HT-29 (cell line): ENCODE measurements at regions not wholly inside any gene's neighbourhood (a gene's known extent, or its start where the extent isn't known, plus 50 kb on each side); places are given as distances from the start of the nearest gene placed in this dataset.

Source experiments
- DNase-seq: peaks from one replicate; pipeline ENCODE4 v3.0.0-alpha.2; 2015; ENCODE audit warnings: low spot score

DNA sequence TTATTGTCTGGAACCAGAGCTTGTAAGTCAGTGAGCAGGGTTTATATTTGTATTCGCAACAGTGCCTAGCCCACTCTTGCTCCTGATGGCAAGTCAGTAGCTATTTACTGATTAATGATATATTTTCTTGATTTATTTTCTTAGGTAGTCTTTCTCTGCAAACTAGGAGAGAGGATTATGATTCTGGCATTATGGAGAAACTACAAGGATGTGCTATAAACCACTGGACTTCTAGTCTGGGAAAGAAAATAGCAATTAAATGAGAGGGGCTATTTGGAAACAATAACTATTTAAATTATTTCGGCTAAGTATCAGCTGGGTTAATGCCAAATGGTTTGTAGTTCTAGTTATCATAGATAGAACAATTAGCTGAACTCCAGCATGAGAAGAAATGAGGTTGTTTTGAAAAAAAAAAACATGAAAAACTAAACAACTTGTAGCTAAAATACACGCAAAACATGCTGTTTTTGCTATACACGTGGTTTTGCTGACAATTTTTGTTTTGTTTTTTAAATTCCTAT lies 304.9 kb upstream of the TCF21 start:
- no peak for DNase-seq

DNA sequence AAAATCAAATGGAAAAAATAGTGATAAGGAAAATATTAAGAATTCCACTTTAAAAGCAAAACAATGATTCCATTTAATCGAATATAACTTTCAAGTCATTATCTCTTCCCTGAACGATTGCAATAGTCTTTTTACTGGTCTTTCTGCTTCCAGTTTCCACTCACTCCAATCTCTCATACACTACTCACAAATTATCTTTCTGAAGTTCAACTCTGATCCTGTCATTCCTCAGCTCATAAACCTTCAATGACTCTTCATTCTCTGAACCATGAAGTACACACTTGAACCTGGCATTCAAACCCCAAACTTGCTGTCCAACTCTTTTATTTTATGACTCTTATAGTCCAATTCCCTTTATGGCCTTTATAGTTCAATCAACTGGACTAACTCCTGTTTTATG lies 304.1 kb upstream of the TCF21 start:
- DNase-seq: no peak

DNA sequence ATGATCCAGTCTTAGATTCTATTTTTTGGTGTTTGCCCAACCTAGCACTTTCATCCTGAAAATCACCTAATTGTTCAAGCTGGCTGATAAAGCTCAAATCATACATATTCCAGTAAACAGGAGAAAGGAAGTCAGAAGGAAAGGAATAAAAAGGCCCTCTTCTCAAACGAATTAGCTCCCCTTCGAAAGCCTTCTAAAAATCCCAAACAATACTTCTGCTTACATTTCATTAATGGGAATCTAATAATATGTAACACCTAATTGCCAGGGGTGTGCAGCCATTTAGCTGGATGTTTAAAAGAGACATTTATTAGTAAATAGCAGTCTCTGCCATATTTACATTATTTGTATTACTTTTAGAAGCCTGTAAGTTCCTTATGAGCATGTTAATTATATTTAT lies 302.9 kb upstream of the TCF21 start:
- DNase-seq: no peak

GRCh38 chr6:133587546-133588160 lies 301.3 kb upstream of the TCF21 start:
- no peak for DNase-seq

- DNase-seq: peak; percentile 72
Measured at GRCh38 chr6:133590196-133590595, 298.7 kb upstream of the TCF21 start.

GRCh38 chr6:133590814-133591213 lies 298.1 kb upstream of the TCF21 start:
- DNase-seq: peak; percentile 17

DNA sequence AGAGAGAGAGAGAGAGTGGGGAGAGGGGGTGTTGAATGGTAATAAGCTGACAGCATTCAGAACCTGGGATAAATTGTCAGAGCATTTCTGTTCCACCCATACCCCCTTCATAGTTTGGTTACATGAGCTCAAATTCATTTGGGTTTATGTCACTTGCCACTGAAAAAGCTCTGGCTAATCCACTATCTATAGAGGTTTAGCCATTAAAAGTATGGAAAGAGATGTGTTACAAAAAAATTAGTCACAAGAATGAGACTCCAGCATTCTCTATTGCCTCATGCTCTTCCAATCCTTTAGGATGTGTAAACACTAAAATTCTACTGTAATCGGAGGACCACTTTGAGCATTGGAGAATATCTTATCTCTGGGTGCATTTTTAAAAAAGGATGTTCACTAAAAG lies 297.6 kb upstream of the TCF21 start:
- DNase-seq: no peak

DNA sequence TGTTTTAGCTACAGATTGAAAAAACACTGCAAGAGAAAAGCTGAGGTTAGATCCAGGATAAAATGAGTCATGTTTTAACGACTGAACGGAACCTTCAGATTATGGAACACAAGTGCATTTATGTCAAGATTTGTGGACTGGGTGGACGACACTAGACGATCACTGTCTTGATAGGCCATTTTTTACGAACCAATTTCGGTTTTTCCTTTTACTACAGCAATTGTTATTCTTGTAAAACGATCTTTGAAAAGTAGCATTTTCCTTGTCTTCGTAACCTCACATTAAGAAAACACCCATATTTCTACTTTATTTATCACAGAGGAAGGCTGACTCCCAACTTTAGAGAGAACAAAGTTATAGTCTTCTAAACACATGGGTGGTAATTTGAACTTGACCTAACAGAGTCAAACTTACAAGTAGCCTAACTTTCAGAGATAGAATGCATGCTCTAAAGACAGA lies 294.2 kb upstream of the TCF21 start:
- peak; percentile 6 for DNase-seq

- DNase-seq: peak; percentile 12
Measured at GRCh38 chr6:133595111-133595761, 293.7 kb upstream of the TCF21 start.

DNA sequence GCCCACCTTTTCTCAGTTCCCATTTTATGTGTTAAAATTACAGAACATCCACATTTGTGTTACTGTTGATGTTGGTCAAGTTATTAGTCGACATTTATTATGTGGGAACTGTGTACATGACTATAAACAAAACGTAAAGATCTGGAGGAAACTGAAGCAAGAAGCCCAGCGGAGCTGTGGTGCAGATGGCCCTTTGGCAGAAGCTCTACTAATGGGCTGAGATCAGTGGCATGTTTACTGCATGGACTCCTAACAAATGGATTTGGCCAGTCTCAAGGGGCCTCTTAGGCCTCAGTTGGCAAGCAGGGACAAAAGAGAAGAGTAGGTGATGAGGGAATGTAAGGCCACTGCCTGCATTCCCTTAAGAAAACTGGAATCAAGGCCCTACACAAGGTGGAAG lies 282.1 kb upstream of the TCF21 start:
- no peak for DNase-seq

DNA sequence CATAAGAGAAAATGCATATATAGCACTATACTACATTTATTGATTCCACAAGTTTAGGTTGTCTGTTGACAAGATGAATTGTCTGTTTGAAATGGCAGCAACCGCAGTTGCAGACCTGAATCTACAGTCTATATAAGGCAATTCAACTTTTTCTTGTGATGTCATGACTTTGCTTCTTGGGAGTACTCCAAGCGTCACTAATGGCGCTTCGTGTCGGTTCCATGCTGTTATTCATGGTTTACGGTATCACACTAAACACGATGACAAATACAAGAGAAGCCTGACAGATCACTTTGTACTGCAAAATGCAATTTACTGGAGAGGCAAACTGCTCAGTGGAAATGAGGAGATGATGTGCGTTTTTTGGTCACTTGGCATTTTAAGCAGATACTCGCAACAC lies 280.3 kb upstream of the TCF21 start:
- DNase-seq: no peak

DNA sequence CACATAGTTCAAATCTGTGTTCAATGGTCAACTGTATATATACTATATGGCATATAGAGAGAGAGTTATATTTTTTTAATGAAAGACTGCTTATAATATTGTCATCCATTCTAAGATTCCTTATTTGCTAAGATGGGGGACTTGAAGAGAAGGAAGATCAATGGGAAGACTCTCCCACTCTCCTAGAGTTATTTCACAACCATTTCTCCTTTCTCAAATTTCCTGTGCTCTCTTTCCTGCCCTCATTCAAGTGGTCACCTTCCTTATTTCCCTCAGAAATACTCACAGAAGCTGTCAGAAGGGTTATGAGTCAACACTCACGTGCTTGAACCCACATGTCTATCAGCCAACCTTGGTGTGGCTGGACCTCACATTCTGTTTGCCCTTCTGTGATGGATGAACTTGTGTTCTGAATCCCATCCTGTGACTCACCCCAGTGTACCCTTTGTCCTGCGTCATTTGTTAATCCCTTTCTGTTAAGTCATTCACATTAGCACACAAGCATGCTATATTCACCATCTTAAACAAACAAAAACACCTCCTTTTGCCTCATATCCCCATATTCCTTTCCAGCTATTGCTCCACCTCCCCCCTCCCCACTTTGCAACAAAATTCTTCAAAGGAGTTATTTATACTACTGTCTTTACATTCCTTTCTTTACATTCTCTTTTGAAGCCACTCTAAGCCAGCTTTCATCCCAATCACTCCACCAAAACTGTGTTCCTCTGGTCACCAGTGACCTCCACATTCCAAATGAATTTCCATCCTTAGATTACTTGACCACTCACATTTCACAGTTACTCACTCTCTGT lies 279.3 kb upstream of the TCF21 start:
- DNase-seq: peak; percentile 42

- DNase-seq: no peak
Measured at GRCh38 chr6:133610227-133610840, 278.6 kb upstream of the TCF21 start.

- DNase-seq: no peak
Measured at GRCh38 chr6:133610971-133611370, 277.9 kb upstream of the TCF21 start.

GRCh38 chr6:133612459-133612858 lies 276.5 kb upstream of the TCF21 start:
- DNase-seq: no peak

DNA sequence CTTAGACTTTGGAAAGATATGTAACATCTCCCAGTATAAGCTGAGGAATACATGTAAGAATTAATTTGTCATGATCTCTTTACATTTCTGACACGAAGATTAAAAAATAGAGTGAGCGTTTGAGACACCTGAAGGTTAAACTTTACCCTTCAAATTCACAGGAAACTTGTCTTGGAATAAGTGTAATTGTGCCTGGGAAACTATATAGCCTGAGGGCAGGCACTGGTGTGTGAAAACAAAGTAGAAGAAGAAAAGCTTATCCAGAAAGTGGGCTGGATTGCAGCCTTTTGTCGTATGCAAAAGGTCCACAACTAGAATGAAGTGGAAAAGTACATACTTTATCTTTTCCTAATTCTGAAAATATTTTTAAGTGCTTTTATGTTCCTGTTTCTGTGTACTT lies 275.7 kb upstream of the TCF21 start:
- no peak for DNase-seq

GRCh38 chr6:133621751-133622150 lies 267.2 kb upstream of the TCF21 start:
- DNase-seq: no peak

DNA sequence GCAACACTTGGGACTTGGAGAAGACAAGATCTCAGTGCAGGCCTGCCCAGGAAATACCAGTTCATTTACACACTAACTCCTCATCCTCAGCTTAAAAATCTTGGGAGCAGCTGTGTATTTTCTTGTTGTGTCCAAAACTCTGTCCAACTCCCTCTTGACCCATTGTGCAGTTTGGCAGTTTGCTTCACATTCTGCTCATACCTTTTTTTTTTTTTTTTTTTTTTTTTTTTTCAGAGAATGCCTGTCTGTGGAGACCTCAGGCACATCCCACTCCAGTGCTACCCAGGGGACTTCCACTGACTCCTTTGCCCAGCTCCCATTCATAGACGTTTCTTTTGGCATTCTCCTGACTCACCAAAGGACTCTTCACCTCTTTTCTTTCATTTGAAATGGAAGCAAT lies 265.8 kb upstream of the TCF21 start:
- DNase-seq: no peak

DNA sequence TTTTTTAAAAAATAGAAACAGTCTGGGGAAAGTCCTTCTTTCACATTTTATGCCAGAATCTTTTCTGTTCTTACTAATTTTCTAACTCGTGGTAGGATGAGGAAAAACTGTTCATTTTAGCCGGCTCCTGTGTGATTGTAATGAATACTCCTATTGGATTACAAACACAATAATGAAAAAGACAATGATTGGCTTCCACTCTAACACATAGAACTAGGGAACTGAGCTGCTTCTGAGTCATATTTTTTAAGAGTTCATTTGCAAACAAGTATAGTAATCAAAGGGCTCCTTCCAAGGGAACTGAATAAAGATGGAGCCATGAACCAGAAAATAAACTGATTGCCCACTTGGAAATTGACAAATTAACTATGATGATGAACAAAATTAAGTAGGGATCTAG lies 265.3 kb upstream of the TCF21 start:
- DNase-seq: no peak

GRCh38 chr6:133626096-133626666 lies 262.7 kb upstream of the TCF21 start:
- no peak for DNase-seq

DNA sequence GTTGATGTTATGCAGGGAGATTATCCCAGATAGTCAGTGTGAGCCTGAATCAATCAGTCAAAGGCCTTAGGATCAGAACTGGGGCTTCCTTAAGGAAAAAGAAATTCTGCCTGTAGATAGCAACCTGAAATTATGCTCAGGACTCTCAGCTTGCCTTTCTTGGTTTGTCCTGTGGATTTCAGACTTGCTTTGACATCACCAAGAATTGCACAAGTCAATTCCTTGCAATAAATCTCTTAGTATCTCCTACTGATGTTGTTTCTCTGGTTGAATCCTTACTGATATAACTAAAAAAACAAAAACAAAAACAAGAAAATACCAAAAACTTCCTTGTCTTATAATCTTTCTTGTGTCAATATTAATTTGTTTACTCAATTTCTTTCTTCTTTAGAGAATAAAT lies 258.9 kb upstream of the TCF21 start:
- no peak for DNase-seq

DNA sequence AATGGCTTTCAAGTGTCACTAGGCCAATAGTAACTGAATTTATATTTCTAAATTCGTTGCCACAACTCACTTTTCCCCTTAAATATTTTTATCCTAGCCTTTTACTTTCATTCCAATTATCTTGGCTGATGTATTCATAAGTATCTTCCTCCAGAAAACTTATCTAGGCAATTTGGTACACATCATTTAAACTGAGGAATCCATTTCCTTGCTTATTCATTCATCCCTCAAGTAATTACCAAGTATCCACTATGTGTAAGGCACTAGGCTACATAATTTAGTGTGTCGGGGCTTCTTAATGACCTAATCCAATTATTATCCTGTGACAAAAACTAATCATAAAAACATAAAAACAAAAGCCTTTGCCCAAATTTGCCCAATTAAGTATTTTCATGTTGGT lies 258.3 kb upstream of the TCF21 start:
- DNase-seq: no peak
